ENCODE measurements at regions not wholly inside any gene's neighbourhood (a gene's known extent, or its start where the extent isn't known, plus 50 kb on each side); places are given as distances from the start of the nearest gene placed in this dataset.

DNA sequence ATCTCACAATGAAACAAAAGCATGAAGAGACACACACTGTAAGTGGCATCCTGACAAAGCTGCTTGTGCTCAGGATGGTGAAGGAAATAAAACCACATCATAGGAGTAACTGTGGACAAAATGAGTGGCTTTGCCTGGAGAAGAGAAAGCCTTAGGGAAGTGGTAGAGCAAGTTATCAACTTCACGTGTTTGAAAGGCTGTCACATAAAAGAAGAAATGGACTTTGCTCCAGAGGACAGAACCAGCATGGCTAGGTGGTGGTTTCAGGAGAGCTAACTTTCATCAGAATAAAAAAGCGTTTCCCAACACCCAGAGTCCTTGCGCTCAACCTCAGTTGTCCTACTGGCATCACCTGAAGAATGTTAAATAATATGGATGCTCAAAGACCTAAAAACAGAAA is 139.9 kb downstream of the SETD4 start:
- TF ChIP-seq, protein P1, sequence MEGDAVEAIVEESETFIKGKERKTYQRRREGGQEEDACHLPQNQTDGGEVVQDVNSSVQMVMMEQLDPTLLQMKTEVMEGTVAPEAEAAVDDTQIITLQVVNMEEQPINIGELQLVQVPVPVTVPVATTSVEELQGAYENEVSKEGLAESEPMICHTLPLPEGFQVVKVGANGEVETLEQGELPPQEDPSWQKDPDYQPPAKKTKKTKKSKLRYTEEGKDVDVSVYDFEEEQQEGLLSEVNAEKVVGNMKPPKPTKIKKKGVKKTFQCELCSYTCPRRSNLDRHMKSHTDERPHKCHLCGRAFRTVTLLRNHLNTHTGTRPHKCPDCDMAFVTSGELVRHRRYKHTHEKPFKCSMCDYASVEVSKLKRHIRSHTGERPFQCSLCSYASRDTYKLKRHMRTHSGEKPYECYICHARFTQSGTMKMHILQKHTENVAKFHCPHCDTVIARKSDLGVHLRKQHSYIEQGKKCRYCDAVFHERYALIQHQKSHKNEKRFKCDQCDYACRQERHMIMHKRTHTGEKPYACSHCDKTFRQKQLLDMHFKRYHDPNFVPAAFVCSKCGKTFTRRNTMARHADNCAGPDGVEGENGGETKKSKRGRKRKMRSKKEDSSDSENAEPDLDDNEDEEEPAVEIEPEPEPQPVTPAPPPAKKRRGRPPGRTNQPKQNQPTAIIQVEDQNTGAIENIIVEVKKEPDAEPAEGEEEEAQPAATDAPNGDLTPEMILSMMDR (IDR thresholded peaks at IDR 0.05; ENCODE audit: low read depth, low read length, poor library complexity, severe bottlenecking) = no peak
- no peak for TF ChIP-seq EZH2phosphoT487 (IDR thresholded peaks at IDR 0.05; ENCODE audit: borderline replicate concordance, low read length)

Data from DOHH2 (cell line).